ENCODE measurements at regions not wholly inside any gene's neighbourhood (a gene's known extent, or its start where the extent isn't known, plus 50 kb on each side); places are given as distances from the start of the nearest gene placed in this dataset.

- no peak overlapping the region for H2AFZ ChIP-seq (ENCODE audit: low read length)
Observed at GRCh38 chr4:23455456-23456158, 434.2 kb downstream of the PPARGC1A start.

GRCh38 chr4:23441530-23442069 lies 448.2 kb downstream of the PPARGC1A start:
- H3K9me2 ChIP-seq (replicated peaks; ENCODE audit: low read depth, low read length) = no peaks in the 10 kb centered on the region
- no peaks in the 10 kb centered on the region for H3K4me1 ChIP-seq (ENCODE audit: insufficient read depth, low read length, poor library complexity, severe bottlenecking)
- no peak for TF ChIP-seq CTCF (conservative IDR thresholded peaks at IDR 0.05; ENCODE audit: low read length)
- TF ChIP-seq EZH2phosphoT487 (IDR thresholded peaks at IDR 0.05; ENCODE audit: borderline replicate concordance) = no peak
- H3K79me2 ChIP-seq (ENCODE audit: insufficient read depth, low read length) = no peaks in the 10 kb centered on the region
- H2AFZ ChIP-seq (ENCODE audit: low read length) = no peak overlapping the region
- H3K9ac ChIP-seq (ENCODE audit: low read depth, low read length, poor library complexity, severe bottlenecking) = no peak overlapping the region
- no peak overlapping the region for H3K4me3 ChIP-seq (ENCODE audit: low read length, poor library complexity, severe bottlenecking)
- no peaks in the 10 kb centered on the region for H3K36me3 ChIP-seq (ENCODE audit: insufficient read depth, low read length)
- no peaks in the 10 kb centered on the region for H3F3A ChIP-seq (ENCODE audit: low read depth)
- no peak overlapping the region for H3K4me2 ChIP-seq (ENCODE audit: low read depth, low read length, poor library complexity, severe bottlenecking)
- no peaks in the 10 kb centered on the region for H3K27me3 ChIP-seq (ENCODE audit: insufficient read depth, low read length, poor library complexity, severe bottlenecking)
- no peaks in the 10 kb centered on the region for H3K9me3 ChIP-seq (ENCODE audit: insufficient read depth, low read depth, low read length)
- no peaks in the 10 kb centered on the region for H4K20me1 ChIP-seq (ENCODE audit: insufficient read depth, low read length, poor library complexity, severe bottlenecking)

More at GRCh38 chr4:23455456-23456158, 434.2 kb downstream of the PPARGC1A start:
- no peak overlapping the region for H3K4me3 ChIP-seq (ENCODE audit: low read length, poor library complexity, severe bottlenecking)
- H3K27me3 ChIP-seq (ENCODE audit: insufficient read depth, low read length, poor library complexity, severe bottlenecking) = no peaks in the 10 kb centered on the region
- TF ChIP-seq CTCF (conservative IDR thresholded peaks at IDR 0.05; ENCODE audit: low read length) (no peak), EZH2phosphoT487 (IDR thresholded peaks at IDR 0.05; ENCODE audit: borderline replicate concordance) (no peak)
- H3K36me3 ChIP-seq (ENCODE audit: insufficient read depth, low read length) = no peaks in the 10 kb centered on the region
- H3F3A ChIP-seq (ENCODE audit: low read depth) = no peaks in the 10 kb centered on the region
- no peaks in the 10 kb centered on the region for H3K4me1 ChIP-seq (ENCODE audit: insufficient read depth, low read length, poor library complexity, severe bottlenecking)
- no peak overlapping the region for H3K9ac ChIP-seq (ENCODE audit: low read depth, low read length, poor library complexity, severe bottlenecking)
- no peaks in the 10 kb centered on the region for H4K20me1 ChIP-seq (ENCODE audit: insufficient read depth, low read length, poor library complexity, severe bottlenecking)
- H3K4me2 ChIP-seq (ENCODE audit: low read depth, low read length, poor library complexity, severe bottlenecking) = no peak overlapping the region
- no peaks in the 10 kb centered on the region for H3K79me2 ChIP-seq (ENCODE audit: insufficient read depth, low read length)
- H3K9me2 ChIP-seq (replicated peaks; ENCODE audit: low read depth, low read length) = no peaks in the 10 kb centered on the region
- no peaks in the 10 kb centered on the region for H3K9me3 ChIP-seq (ENCODE audit: insufficient read depth, low read depth, low read length)

- no peak overlapping the region for H3K4me3 ChIP-seq (ENCODE audit: low read length, poor library complexity, severe bottlenecking)
- no peaks in the 10 kb centered on the region for H4K20me1 ChIP-seq (ENCODE audit: insufficient read depth, low read length, poor library complexity, severe bottlenecking)
- H3K27me3 ChIP-seq (ENCODE audit: insufficient read depth, low read length, poor library complexity, severe bottlenecking) = no peaks in the 10 kb centered on the region
- H3K9me2 ChIP-seq (replicated peaks; ENCODE audit: low read depth, low read length) = no peaks in the 10 kb centered on the region
- TF ChIP-seq CTCF (conservative IDR thresholded peaks at IDR 0.05; ENCODE audit: low read length) = no peak
- H2AFZ ChIP-seq (ENCODE audit: low read length) = no peak overlapping the region
- H3F3A ChIP-seq (ENCODE audit: low read depth) = no peaks in the 10 kb centered on the region
- H3K4me2 ChIP-seq (ENCODE audit: low read depth, low read length, poor library complexity, severe bottlenecking) = no peak overlapping the region
- no peaks in the 10 kb centered on the region for H3K4me1 ChIP-seq (ENCODE audit: insufficient read depth, low read length, poor library complexity, severe bottlenecking)
- no peaks in the 10 kb centered on the region for H3K9me3 ChIP-seq (ENCODE audit: insufficient read depth, low read depth, low read length)
- no peaks in the 10 kb centered on the region for H3K36me3 ChIP-seq (ENCODE audit: insufficient read depth, low read length)
- H3K9ac ChIP-seq (ENCODE audit: low read depth, low read length, poor library complexity, severe bottlenecking) = no peak overlapping the region
- H3K79me2 ChIP-seq (ENCODE audit: insufficient read depth, low read length) = no peaks in the 10 kb centered on the region
Observed at GRCh38 chr4:23438764-23439163, 451.1 kb downstream of the PPARGC1A start.
